ENCODE measurements at regions not wholly inside any gene's neighbourhood (a gene's known extent, or its start where the extent isn't known, plus 50 kb on each side); places are given as distances from the start of the nearest gene placed in this dataset.
"Not testable (repeated sequence)": the region's sequence is repeated elsewhere in the genome, so short reads cannot be mapped to it uniquely, and the experiment has no call there.

DNA sequence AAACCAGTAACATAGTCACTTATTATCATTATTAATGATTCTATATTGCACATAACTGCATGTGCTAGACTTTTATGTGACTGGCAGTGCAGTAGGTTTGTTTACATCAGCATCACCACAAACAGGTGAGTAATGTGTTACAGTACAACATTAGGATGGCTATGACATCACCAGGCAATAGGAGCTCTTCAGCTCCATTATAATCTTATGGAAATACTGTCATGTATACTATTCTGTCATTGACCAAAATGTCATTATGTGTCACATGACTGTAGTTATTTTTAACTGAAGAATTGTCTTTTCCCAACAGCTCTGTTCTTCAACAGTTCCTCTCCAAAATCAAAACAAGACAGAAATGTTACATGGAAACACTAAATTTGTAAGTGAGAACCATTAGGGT, 96.3 kb downstream of the C18orf54 start:
- DNase-seq (ENCODE audit: extremely low spot score), result no peak
- CTCF ChIA-PET, result interaction anchor here (0.9 to 1.2 kb wide), 2 partner anchors 9 to 61 kb away, joined by 3 to 6 read pairs; no protein-coding TSS in a partner anchor
- TF ChIP-seq BHLHE40 (IDR thresholded peaks at IDR 0.05; ENCODE audit: borderline replicate concordance), result no peak
- POLR2A ChIA-PET, result no interaction called here

DNA sequence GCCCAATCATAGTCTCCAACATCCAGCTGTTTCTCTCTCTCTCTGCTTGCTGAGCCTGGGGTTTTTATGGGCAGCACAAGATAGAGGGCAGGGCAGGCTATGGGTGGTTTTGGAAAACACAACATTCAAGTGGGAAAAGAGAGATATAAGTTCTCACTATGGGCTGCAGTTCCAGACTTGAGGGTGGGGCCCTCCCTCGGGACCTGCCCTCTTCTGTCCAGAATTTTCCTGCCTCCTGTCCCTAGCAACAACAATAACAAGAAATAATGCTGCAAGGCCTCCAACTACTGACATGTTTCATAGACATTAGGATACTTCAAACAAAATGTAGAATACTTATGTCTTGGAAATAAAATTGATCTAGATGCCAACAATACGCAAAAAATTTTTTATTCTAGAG, 107.8 kb downstream of the C18orf54 start:
- no peak for DNase-seq (ENCODE audit: extremely low spot score)
- POLR2A ChIA-PET, result no interaction called here
- TF ChIP-seq TARDBP (IDR thresholded peaks at IDR 0.05), result no peak
- TF ChIP-seq LEF1 (IDR thresholded peaks at IDR 0.05; ENCODE audit: borderline replicate concordance), result no peak
- no peak for TF ChIP-seq SP1 (IDR thresholded peaks at IDR 0.05)
- no peak for TF ChIP-seq FOXK2 (IDR thresholded peaks at IDR 0.05)
- no peak for TF ChIP-seq L3MBTL2 (conservative IDR thresholded peaks at IDR 0.05)
- CTCF ChIA-PET, result no interaction called here

DNA sequence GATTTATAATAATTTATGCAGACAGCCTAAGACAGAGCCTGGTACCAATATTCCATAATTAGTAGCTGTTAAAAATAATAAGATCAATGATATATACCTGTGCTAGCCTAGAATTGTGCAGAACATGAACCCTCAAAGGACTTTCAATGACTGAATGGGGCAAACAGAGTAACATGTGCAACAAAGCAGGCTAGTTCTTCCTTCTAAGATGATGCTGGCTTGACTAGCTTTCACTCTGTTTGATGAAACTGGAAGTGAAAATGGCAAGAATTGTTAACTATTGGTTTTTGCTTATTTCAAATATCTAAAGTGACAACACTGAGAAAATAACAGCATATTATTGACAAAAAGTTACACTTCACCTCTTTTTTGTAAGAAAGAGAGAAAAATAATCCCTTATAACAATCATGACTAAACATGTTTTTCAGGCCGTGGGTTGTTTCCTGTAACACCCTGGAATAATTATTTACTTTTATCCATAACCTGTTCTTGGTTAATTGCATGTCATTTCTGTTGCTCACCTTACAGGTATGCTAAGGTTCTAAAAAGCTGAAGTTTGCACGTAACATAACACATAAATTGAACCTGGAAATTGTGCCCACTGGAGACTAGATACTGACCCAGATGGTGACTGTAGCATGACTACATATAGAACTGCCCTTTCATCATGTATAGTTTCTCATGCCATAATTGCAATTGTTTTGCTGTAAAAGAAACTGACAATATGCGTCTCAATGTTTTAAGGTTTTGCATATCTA, 108.7 kb downstream of the C18orf54 start:
- DNase-seq (ENCODE audit: extremely low spot score), result no peak
- TF ChIP-seq BHLHE40 (IDR thresholded peaks at IDR 0.05; ENCODE audit: borderline replicate concordance) (no peak), FOXK2 (IDR thresholded peaks at IDR 0.05) (no peak), L3MBTL2 (conservative IDR thresholded peaks at IDR 0.05) (no peak), NFRKB (IDR thresholded peaks at IDR 0.05) (no peak), SP1 (IDR thresholded peaks at IDR 0.05) (no peak), FOXA1 (IDR thresholded peaks at IDR 0.05) (no peak), CTBP1 (IDR thresholded peaks at IDR 0.05; ENCODE audit: borderline replicate concordance) (no peak), ELF4 (IDR thresholded peaks at IDR 0.05) (no peak), ZNF384 (IDR thresholded peaks at IDR 0.05) (no peak), TARDBP (IDR thresholded peaks at IDR 0.05) (no peak), LEF1 (IDR thresholded peaks at IDR 0.05; ENCODE audit: borderline replicate concordance) (no peak)
- TF ChIP-seq, protein P1, sequence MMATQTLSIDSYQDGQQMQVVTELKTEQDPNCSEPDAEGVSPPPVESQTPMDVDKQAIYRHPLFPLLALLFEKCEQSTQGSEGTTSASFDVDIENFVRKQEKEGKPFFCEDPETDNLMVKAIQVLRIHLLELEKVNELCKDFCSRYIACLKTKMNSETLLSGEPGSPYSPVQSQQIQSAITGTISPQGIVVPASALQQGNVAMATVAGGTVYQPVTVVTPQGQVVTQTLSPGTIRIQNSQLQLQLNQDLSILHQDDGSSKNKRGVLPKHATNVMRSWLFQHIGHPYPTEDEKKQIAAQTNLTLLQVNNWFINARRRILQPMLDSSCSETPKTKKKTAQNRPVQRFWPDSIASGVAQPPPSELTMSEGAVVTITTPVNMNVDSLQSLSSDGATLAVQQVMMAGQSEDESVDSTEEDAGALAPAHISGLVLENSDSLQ (IDR thresholded peaks at IDR 0.05), result no peak
- ChIA-PET CTCF (no interaction called here), POLR2A (no interaction called here)

DNA sequence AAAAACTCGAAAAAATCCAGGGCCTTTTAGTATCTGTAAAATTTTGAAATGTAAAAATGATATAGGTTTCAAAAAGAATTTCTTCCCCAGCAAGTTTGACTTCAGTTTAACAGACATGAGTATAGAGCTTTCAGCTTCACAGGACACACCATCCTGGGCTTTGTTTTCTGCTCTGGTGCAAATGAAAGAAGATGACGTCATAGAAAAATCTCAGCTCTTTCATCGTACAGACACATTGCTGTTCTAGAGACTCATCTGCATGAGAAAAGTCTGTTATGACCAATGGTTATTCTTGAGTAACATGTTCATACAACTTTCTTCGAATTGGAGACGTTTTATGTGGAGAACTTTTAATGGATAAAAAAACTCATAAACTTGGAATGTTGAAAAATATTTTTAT, 111.7 kb upstream of the DYNAP start:
- no peak for DNase-seq (ENCODE audit: extremely low spot score)
- POLR2A ChIA-PET, result no interaction called here
- CTCF ChIA-PET, result no interaction called here
- TF ChIP-seq SUZ12 (IDR thresholded peaks at IDR 0.05) (no peak), BHLHE40 (IDR thresholded peaks at IDR 0.05; ENCODE audit: borderline replicate concordance) (no peak)

DNA sequence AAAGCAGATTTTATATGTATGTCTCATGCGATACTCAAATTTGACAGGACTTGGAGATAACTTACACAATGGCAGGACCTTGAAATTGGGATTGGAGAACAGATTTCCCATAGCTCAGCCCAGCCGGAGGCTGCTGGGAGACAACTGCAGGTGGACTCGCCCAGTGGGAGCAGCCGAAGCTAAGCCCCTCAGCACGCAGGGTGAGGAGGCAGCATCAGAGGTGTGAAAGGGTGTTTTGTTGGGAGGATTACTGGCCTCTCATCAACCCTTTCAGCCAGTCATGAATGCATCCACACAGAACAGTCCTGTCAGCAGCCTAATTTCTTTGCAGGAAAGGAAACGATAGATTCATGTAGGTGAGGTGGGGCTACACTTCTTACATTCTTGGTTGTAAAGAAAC, 110.4 kb upstream of the DYNAP start:
- POLR2A ChIA-PET, result no interaction called here
- no peak for TF ChIP-seq FOXM1 (IDR thresholded peaks at IDR 0.05; ENCODE audit: borderline replicate concordance)
- no peak for TF ChIP-seq SUZ12 (IDR thresholded peaks at IDR 0.05)
- TF ChIP-seq CTBP1 (IDR thresholded peaks at IDR 0.05; ENCODE audit: borderline replicate concordance), result no peak
- TF ChIP-seq TARDBP (IDR thresholded peaks at IDR 0.05), result no peak
- TF ChIP-seq ZNF384 (IDR thresholded peaks at IDR 0.05), result no peak
- TF ChIP-seq NFRKB (IDR thresholded peaks at IDR 0.05), result no peak
- no peak for TF ChIP-seq ELF4 (IDR thresholded peaks at IDR 0.05)
- TF ChIP-seq SP1 (IDR thresholded peaks at IDR 0.05), result no peak
- CTCF ChIA-PET, result no interaction called here
- DNase-seq (ENCODE audit: extremely low spot score), result no peak

DNA sequence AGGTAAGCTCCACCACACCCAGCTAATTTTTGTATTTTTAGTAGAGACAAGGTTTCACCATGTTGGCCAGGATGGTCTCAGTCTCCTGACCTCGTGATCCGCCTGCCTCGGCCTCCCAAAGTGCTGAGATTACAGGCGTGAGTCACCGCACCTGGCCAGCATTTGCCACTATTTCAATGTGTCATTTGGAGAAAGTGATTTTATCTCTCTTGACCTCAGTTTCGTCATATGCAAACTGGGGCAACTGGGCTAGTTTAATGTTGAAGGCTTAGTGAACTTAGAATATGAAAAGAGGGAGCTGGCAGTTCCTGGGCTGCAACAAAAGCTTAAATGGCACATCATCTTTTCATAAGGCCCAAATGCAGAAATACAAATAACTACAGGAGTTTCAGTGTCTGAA, 88.6 kb upstream of the DYNAP start:
- DNase-seq (ENCODE audit: extremely low spot score); CTCF ChIA-PET; POLR2A ChIA-PET: not testable (repeated sequence)

DNA sequence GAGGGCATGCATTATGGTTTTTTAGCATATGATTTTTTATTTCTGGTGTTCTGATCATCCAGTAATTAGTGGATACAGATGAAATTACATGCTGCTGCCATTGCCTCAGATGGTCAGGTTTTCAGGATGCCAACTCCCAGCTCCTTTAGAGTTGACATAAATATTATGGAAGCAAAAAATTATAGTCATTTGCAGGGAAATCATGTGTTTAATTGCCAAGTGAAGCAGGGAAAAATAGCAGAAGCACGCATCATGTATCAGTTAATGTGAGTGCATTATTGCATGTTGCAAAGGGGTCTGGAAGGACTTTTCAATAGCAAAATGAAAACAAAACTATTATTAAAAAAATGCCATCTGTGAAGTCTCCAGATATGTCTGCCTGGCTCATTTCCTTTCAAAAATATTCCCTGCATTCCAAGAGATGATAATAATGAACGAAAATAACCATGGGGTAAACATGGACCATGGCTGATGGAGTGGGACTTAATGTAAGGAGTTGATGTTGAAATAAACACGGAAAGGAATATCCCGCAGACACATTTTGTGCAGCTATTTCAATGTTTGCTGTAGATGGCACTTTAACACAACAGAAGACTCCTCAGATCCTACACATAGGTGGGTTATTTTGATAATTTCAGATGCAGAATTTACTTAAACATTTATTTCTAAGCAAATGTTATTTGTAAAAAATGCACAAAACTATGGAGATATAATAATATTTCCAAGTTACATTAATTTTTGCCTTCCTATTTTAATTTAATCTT, 87.7 kb upstream of the DYNAP start:
- TF ChIP-seq HDGF (IDR thresholded peaks at IDR 0.05; ENCODE audit: borderline replicate concordance) (no peak), LEF1 (IDR thresholded peaks at IDR 0.05; ENCODE audit: borderline replicate concordance) (no peak), L3MBTL2 (conservative IDR thresholded peaks at IDR 0.05) (no peak), TARDBP (IDR thresholded peaks at IDR 0.05) (no peak), FOXM1 (IDR thresholded peaks at IDR 0.05; ENCODE audit: borderline replicate concordance) (no peak), SUZ12 (IDR thresholded peaks at IDR 0.05) (no peak), CTBP1 (IDR thresholded peaks at IDR 0.05; ENCODE audit: borderline replicate concordance) (no peak), SP1 (IDR thresholded peaks at IDR 0.05) (no peak), NFRKB (IDR thresholded peaks at IDR 0.05) (no peak), FOXA1 (IDR thresholded peaks at IDR 0.05) (no peak)
- no peak for DNase-seq (ENCODE audit: extremely low spot score)
- ChIA-PET POLR2A (no interaction called here), CTCF (interaction anchor here (0.8 kb wide), 1 partner anchor 19 kb away, joined by 3 read pairs; no protein-coding TSS in a partner anchor)

DNA sequence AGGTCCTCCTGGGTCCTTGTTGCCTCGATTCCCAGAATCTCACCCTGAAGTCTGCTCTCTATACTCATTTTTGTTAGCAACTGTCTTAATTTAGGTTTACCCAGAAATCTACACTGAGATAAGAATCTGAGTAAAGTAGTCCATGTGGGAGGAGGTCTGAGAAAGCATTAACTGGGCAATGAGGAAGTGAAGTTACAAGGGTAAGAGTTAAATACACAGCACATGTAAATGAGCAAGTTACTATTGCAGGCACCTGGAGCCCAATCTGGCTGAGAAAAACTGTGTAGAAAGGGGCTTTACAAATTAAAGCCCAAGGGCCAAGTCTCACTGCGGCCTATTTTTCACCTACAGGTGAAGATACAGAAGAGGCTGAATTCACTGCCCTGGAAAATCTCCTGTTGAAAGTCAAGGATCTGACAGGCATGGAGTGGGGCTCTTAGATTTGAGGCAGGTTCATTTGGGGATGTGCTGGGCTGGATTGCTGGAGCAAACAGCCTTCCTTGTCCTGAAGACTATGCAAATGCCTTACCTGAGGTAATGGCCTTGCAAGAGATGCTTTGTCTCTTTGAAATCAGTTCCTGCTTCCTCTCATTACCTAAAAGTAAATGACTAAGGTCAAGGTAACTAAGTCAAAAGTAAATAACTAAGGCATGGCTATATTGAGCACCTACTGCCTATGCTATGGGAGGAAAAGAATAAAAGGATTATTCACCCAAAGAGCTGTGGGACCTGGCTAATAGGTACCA, 84.4 kb upstream of the DYNAP start:
- CTCF ChIA-PET, result no interaction called here
- no peak for DNase-seq (ENCODE audit: extremely low spot score)
- POLR2A ChIA-PET, result no interaction called here
- TF ChIP-seq FOXK2 (IDR thresholded peaks at IDR 0.05) (no peak), NFRKB (IDR thresholded peaks at IDR 0.05) (no peak), HDGF (IDR thresholded peaks at IDR 0.05; ENCODE audit: borderline replicate concordance) (no peak), CTBP1 (IDR thresholded peaks at IDR 0.05; ENCODE audit: borderline replicate concordance) (no peak), SP1 (IDR thresholded peaks at IDR 0.05) (no peak), ARNT (IDR thresholded peaks at IDR 0.05) (no peak), ZNF384 (IDR thresholded peaks at IDR 0.05) (no peak), L3MBTL2 (conservative IDR thresholded peaks at IDR 0.05) (no peak), LEF1 (IDR thresholded peaks at IDR 0.05; ENCODE audit: borderline replicate concordance) (no peak), FOXM1 (IDR thresholded peaks at IDR 0.05; ENCODE audit: borderline replicate concordance) (no peak), TARDBP (IDR thresholded peaks at IDR 0.05) (no peak), FOXA1 (IDR thresholded peaks at IDR 0.05) (no peak)

All from HEK293T (cell line).